ENCODE measurements at regions not wholly inside any gene's neighbourhood (a gene's known extent, or its start where the extent isn't known, plus 50 kb on each side); places are given as distances from the start of the nearest gene placed in this dataset.
"Not testable (repeated sequence)": the region's sequence is repeated elsewhere in the genome, so short reads cannot be mapped to it uniquely, and the experiment has no call there.

DNA sequence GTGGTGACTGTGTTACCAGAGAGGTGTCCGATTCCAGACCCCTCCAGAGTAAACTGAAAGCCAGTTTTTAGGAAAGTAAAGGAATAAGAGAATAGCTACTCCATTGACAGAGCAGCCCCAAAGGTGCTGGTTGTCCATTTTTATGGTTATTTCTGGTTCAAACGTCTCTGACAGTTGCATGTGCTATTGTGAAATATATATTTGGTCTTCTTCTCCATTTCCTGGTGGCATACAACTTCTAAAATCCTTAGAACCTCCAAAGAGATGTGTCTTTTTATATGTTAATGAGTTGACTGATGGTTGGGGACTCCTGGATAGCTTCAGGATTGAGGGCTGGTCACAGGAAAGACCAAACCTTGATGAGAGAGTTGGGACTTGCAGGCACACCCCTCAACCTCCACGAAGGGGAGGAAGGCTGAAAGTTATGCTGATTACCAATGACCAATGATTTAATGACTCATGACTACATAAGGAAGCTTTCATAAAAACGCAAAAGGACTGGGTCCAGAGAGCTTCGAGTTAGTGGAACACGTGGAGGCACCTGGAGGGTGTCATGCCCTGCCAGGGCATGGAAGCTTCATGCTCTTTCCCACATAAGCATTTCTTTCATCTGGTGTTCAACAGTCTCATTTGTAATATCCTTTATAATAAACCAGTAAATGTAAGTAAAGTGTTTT lies 100.7 kb downstream of the SLC16A1 start:
- no peak for DNase-seq

DNA sequence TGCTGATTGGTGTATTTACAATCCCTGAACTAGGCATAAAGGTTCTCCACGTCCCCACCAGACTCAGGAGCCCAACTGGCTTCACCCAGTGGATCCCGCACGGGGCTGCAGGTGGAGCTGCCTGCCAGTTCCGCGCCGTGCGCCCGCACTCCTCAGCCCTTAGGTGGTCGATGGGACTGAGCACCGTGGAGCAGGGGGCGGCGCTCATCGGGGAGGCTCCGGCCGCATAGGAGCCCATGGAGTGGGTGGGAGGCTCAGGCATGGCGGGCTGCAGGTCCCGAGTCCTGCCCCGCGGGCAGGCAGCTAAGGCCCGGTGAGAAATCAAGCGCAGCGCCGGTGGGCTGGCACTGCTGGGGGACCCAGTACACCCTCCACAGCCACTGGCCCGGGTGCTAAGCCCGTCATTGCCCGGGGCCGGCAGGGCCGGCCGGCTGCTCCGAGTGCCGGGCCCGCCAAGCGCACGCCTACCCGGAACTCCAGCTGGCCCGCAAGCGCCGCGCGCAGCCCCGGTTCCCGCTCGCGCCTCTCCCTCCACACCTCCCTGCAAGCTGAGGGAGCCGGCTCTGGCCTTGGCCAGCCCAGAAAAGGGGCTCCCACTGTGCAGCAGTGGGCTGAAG lies 101.5 kb downstream of the SLC16A1 start:
- DNase-seq: not testable (repeated sequence)

DNA sequence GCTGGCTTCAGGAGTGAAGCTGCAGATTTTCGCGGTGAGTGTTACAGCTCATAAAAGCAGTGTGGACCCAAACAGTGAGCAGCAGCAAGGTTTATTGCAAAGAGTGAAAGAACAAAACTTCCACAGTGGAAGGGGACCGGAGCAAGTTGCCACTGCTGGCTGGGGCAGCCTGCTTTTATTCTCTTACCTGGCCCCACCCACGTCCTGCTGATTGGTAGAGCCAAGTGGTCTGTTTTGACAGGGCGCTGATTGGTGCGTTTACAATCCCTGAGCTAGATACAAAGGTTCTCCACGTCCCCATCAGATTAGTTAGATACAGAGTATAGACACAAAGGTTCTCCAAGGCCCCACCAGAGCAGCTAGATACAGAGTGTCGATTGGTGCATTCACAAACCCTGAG lies 102.1 kb downstream of the SLC16A1 start:
- DNase-seq: not testable (repeated sequence)

DNA sequence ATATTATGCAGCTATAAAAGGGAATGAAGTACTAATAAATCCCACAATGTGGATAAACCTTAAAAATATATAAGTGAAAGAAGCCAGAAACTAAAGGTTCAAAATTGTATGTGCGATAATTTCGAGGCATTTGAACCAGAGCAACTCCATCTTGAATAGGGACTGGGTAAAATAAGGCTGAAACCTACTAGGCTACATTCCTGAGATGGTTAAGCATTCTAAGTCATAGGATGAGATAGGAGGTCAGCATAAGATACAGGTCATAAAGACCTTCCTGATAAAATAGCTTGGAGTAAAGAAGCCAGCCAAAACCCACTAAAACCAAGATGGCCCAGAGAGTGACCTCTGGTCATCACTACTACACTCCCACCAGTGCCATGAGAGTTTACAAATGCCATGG lies 103.1 kb downstream of the SLC16A1 start:
- DNase-seq: no peak

DNA sequence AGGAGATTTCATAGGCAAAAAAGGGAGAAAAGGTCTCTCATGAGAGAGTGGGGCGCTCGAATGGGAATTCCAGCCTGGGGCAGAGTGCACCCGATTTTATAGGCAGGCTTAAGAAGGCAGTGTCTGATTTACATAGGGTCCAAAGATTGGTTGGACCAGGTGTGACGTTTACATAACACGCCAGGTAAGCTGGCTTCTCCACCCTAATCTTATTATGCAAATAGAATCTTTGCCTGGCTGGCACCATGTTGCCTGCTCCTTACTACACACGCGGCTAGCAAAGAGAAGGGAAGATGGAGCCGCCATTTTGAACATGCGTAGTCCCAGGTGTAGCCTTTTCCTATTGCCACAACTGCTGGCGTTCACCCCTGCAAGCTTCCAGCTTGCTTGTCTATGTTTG lies 103.7 kb downstream of the SLC16A1 start:
- DNase-seq: no peak

DNA sequence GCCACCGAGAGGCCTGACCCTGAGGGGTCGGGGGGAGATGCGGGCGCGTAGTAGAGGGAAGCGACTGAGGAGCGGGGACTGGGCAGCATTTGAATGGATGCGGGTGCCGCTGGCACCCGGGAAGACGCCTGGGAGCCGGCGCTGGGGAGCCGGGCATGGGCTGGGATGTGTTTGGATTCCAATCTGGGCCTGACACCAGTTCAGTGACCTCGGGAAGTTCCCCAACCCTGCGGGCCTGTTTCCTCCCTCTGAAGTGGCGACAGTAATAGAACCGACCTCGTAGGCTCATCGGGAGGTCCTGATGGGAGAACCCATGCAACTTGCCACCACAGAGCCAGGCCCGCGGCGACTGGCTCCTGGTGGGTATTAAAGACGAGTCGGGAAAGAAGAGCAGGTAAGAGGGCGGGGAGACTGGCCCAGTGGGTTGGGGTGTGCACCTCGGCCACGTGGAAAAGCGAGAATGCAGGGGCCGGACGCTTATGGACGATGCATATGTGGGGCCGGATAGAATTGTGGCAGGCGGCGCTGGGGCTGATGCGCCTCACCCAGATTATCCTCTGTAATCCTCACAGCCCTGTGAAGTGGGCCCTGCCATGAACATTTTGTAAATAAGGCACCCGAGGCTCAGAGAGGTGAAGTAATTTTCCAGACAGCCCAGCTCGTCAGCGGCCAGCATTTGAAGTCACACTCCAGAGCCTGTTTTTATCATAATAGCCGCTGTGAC lies 105.8 kb downstream of the SLC16A1 start:
- DNase-seq: no peak

DNA sequence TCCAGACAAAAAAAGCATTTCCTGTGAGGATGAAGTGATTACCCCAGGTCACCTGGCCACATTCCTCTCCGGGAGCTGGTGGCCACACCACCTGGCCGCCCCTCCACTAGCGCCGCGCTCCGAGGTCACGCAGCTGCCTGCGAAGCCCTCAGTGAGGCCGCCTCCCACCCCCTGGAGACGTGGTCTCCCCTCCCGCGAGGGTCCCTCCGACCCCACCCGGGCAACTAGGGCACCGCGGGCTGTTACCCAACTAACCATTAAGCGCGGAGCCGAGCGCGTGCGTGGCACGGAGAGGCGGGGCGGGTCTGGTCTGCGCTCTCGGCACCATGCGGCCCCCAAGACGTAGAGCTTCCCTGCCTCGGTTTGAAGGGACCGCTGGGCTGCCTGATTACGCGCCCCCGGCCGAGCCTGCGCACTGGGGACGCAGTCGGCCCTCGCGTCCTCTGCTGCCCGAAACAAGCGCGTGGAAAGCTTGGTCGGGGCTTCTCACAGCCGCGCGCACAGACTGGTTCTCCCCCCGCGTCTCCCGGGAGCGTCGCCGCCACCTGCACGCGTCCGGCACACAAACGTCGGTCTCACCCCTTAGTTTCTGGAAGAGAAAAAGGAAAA lies 106.5 kb downstream of the SLC16A1 start:
- peak; percentile 3 for DNase-seq

DNA sequence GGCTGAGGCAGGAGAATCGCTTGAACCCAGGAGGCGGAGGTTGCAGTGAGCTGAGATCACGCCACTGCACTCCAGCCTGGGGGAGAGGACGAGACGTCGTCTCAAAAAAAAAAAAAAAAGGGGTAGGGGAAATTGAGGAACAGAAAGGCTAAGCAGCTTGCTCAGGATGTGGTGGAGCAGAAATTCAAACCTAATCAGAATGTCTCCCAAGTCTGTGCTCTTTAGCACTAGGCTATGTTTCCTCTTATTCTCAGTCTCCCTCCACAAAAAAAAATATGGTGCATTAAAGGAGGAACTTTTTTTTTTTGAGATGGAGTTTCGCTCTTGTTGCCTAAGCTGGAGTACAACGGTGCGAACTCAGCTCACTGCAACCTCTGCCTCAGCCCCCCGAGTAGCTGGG lies 114.2 kb downstream of the SLC16A1 start:
- DNase-seq: peak; percentile 30

DNA sequence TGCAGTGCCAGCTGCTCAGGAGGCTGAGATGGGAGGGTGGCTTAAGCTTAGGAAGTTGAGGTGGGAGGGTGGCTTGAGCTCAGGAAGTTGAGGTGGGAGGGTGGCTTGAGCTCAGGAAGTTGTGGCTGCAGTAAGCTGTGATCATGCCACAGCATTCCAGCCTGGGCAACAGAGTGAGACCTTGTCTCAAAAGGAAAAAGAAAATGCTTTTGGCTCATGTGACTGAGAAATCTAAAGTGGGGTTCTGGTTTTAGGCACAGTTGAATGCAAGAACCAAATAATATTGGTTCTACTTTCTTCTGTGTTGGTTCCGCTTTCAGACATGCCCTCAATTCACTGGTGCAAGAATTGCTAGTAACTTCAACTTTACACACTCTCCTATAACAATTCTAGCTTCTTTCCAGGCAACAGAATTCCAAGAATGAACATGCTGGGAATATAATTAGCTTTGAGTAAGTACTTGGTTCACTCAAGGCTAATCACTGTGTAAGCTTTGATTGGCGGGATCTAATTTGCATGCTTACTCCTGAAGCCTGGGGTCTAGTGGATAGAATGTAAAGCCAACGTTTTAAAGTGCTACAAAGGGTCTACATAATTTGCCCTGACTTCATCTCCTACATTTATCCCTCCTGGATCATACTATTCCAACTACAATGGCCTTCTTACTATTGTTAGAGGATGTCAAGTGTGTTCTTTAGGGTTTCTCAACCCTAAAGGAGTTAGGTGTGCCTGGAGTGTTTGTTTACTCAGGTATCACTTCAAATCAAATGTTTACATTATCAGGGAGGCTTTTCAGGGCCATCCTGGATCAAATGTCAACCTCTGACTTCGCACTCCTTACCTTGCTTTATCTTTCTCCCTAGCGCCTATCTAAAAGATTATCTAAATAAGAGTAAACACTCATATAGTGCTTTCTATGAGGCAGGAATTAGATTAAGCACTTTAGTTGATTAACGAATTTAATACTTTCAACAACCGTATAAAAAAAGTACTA lies 115.1 kb downstream of the SLC16A1 start:
- DNase-seq: peak; percentile 39

DNA sequence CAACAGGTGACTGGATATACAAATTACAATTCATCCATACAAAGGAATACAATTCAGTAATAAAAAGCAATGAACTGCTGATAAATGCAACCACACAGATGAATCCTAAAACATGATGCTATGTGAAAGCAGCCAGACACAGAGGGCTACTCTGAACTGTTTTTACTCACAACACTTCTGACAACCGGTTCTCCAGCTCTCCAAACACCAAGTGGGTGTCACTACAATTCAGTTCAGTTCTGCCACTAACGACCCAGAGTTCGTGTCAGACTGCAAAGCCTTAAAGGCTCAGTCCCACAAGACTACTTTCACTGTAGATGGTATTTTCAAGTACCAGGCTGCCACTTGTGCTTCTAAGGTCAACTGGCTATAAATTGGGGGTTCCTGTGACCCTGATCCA lies 119.4 kb downstream of the SLC16A1 start:
- DNase-seq: no peak

DNA sequence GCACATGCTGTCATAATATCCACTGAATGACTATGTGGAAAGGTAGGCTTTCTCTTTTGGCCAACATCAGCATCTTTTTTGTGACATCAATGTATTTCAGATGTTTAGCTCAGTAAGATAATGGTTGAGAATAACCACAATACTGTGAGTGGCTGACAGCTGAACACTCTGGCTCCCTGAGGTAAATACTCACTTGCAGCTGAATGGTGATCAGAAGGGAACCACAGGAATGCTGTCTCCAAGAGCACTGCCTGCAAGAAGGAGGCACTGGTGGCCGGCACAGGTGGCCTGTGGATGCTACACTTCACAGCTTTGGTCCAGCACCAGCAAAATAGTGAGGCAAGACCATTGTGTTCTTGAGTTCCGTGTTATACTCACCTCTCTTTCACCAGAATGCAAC lies 118.7 kb upstream of the PPM1J start:
- DNase-seq: no peak

DNA sequence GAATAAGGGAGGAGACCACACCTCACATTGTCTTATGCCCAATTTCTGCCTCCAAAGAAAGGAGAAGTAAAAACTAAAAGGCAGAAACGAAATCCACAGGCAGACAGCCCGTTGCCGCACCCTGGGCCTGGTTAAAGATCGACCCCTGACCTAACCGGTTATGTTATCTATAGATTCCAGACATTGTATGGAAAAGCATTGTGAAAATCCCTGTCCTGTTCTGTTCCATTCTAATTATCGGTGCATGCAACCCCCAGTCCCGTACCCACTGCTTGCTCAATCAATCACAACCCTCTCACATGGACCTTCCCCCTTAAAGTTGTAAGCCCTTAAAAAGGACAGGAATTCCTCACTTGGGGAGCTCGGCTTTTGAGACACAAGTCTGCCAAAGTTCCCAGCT lies 117.1 kb upstream of the PPM1J start:
- DNase-seq: not testable (repeated sequence)

DNA sequence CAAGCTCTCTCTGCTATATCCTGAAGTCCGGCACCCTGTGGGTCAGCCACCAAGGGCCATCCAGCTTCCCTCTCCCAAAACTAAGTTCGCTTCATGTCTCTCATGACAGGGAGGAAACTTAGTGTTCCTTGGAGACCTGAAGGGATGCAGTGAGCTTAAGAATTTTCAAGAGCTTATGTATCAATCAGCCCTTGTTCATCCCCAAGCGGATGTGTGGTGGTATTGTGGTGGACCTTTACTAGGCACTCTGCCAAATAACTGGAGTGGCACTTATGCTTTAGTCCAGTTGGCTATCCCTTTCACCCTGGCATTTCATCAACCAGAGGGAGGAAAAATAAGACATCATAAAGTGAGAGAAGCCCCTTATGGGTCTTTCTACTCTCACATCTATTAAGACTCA lies 114.6 kb upstream of the PPM1J start:
- DNase-seq: not testable (repeated sequence)

DNA sequence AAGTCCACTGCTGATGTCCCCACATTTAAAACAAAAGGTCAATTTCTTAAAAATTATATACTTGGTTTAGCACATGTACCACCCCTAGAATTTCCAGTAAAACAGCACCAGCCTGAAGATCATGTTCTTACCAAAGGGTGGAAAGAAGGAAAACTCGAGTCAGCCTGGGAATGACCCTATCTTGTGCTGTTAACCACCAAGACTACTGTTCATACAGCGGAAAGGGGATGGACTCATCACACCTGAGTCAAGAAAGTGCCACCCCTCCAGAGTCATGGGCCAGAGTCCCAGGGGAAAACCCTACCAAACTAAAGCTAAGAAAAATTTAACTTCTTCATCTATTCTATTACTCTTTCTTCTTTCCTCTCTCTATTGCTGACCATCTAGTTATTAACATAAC lies 113.6 kb upstream of the PPM1J start:
- DNase-seq: no peak

DNA sequence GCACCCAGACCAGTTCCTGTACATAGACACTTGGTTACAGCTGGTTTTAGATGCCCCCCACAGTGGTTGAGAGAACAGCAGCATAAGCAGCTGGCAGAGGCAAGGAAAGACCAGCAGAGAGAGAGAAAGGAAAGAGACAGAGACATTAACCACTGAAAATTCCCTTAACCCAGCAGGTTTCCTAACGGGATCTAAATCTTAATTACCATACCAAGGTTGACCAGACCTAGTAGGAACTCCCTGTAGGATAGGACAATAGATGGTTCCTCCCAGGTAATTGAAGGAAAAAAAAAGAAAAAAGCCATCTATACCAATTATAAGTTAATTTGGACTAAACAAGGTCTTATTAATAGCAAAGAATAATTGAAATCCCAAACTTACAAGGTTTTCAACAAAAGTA lies 112.3 kb upstream of the PPM1J start:
- DNase-seq: not testable (repeated sequence)

DNA sequence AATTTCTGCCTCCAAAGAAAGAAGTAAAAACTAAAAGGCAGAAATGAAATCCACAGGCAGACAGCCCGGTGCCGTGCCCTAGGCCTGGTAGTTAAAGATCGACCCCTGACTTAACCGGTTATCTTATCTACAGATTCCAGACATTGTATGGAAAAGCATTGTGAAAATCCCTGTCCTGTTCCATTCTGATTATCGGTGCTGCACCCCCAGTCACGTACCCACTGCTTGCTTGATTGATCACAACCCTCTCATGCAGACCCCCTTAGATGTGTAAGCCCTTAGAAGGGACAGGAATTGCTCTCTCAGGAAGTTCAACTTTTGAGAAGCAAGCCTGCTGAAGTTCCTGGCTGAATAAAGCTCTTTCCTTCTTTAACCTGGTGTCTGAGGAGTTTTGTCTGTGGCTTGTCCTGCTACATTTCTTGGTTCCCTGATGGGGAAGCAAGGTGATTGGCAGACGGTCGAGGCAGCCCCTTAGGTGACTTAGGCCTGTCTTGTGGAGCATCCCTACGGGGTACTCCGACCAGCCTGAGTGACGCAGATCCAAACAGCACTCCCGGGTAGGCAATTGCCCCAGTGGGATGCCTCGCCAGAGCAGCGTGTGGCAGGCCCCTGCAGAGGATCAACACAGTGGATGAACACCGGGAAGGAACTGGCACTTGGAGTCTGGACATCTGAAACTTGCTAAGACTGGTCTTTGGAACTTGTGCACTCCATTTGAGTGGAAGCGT lies 111.2 kb upstream of the PPM1J start:
- no peak for DNase-seq

DNA sequence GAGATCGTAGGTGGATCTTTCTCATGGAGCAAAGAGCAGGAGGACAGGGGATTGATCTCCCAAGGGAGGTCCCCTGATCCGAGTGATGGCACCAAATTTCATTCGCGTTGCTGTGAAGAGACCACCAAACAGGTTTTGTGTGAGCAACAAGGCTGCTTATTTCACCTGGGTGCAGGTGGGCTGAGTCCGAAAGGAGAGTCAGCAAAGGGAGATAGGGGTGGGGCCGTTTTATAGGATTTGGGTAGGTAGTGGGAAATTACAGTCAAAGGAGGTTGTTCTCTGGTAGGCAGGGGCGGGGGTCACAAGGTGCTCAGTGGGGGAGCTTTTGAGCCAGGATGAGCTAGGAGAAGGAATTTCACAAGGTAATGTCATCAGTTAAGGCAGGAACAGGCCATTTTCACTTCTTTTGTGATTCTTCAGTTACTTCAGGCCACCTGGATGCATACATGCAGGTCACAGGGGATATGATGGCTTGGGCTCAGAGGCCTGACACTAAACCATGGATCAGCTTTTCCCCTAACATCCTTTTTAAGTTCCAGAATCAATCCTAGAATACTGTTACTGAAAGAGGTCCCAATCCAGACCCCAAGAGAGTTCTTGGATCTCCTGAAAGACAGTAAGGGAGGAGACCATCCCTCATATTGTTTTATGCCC lies 110.6 kb upstream of the PPM1J start:
- not testable (repeated sequence) for DNase-seq

DNA sequence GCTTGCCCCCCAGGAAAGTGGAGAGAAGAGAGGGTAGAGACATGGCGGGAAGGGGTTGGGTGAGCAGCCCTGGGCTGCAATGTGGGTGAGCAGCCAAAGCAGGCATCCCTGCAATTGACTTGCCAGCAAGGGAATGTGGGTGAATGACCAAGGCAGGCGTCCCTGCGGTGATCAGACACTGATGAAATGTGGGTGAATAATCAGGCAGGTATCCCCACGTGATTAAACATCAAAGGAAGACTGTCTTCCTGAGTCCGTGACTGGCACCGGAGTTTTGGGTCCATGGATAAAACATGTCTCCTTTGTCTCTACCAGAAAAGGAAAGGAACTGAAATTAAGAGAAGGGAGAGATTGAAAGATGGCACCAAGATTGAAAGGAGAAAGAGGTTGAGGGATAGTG lies 109.9 kb upstream of the PPM1J start:
- not testable (repeated sequence) for DNase-seq

DNA sequence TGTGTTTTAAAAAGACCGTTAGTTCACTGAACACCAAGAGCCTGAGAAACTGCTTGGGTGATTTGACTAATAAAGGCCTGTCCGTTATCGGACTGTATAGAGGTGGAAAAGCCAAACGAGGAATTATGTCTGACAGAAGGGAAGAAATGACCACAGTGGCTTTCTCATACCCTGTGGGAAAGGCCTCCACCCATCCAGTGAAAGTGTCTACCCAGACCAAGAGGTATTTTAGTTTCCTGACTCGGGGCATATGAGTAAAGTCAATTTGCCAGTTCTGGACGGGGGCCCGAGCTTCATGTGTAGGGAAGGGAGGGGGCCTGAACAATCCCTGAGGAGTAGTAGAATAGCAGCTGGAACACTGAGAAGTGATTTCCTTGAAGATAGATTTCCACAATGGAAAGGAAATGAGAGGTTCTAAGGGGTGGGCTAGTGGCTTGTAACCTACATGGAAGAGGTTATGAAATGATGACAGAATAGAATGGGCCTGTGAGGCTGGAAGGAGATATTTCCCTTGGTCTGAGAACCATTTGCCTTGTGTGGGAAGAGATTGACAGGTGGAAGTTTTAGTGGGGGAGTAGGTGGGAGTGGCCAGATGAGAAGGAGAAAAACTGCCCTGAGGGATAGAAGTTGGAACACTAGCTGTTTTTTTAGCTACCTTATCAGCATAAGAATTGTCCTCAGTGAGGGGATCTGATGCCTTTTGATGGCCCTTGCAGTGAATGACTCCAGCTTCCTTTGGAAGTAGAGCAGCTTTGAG lies 106.4 kb upstream of the PPM1J start:
- DNase-seq: not testable (repeated sequence)

DNA sequence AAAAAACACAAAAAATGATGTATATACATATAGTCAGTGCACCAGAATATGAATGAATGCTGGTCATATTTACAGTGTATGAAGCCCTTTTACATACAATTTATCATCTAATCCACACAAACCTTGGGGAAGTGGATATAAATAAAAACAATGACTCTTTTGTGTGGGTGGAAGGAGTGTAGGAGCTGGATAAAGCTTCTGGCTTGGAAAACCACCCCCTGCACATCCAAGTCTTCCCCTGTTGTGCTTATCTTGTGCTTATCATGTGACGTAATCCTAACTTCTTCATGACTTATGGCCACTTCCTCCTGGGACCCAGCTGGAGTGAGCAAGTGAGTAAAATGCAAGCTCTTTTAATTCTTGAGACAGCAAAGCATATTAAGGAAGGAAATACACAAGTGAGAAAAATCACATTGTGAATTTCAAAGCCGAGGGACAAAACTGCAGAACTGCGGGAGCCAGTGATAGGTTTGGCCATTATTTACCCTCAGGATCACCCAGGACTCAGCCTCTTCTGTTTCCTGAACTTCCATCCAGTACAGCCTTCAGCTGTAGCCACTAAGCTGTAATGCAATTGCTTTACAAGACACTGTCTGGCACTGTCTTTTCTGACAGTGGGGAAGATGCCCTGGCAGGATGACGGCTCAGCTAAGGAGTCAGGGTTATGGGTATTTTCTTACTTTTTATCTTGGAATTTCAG lies 104.0 kb upstream of the PPM1J start:
- DNase-seq: peak; percentile 3
